K562 (cell line): ENCODE measurements at regions not wholly inside any gene's neighbourhood (a gene's known extent, or its start where the extent isn't known, plus 50 kb on each side); places are given as distances from the start of the nearest gene placed in this dataset.

Experiments
- GTF2B ChIP-seq: IDR thresholded peaks from 2 replicates; pipeline ENCODE4 v1.6.1; 2011; ENCODE audit not compliant: insufficient read length; ENCODE audit errors: extremely low read depth
- GTF2F1 ChIP-seq: IDR thresholded peaks from 2 replicates; pipeline ENCODE4 v1.6.1; 2011; ENCODE audit warnings: low read depth, low read length, improper control_type of control experiment
- MYBL2 ChIP-seq, 2 experiments: fragments of 450-650 bp in 1 of 2; sonication (generic) in 1 of 2; formaldehyde crosslinking in 1 of 2; IDR thresholded peaks; 2 replicates each; pipeline versions ENCODE4 v1.6.1 to v1.8.1; 2017 to 2022; ENCODE audit warnings: borderline replicate concordance in 1 of 2, inconsistent platforms in 1 of 2, low read depth in 1 of 2, mild to moderate bottlenecking in 1 of 2, missing genetic modification reagents in 1 of 2, moderate library complexity in 1 of 2
- NEUROD1 ChIP-seq: fragments of 150-350 bp; IDR thresholded peaks from 2 replicates; pipeline ENCODE4 v1.6.1; 2014; ENCODE audit warnings: borderline replicate concordance, low read length, low read depth; ENCODE audit not compliant: partially characterized antibody
- PATZ1 ChIP-seq: fragments of 250-450 bp; sonication (Bioruptor Pico); IDR thresholded peaks from 2 replicates; pipeline ENCODE4 v1.5.0; 2020; ENCODE audit warnings: mild to moderate bottlenecking, borderline replicate concordance
- PURB ChIP-seq: sonication (generic); formaldehyde crosslinking; IDR thresholded peaks from 2 replicates; pipeline ENCODE4 v1.9.0; 2021; ENCODE audit warnings: low read depth, mild to moderate bottlenecking, missing genetic modification reagents
- RBFOX2 ChIP-seq: fragments of 200-400 bp; formaldehyde crosslinking; IDR thresholded peaks from 2 replicates; pipeline ENCODE4 v1.6.1; 2017; ENCODE audit warnings: low read depth, mild to moderate bottlenecking, low read length, moderate library complexity
- UBTF ChIP-seq, 2 experiments: IDR thresholded peaks; 2 replicates each; pipeline ENCODE4 v1.6.1; 2012; ENCODE audit warnings: improper control_type of control experiment in 2 of 2, low read depth in 2 of 2, low read length in 2 of 2, borderline replicate concordance in 1 of 2
- ZFP36 ChIP-seq: fragments of 150-350 bp; IDR thresholded peaks from 2 replicates; pipeline ENCODE4 v1.6.1; 2018; ENCODE audit warnings: low read length, low read depth; ENCODE audit not compliant: partially characterized antibody

GRCh38 chr17:79349506-79350400 is 261.1 kb downstream of the RBFOX3 start (continued):
- TF ChIP-seq UBTF (IDR thresholded peaks at IDR 0.05; ENCODE audit: borderline replicate concordance in 1 of 2, low read depth in 2 of 2, low read length in 2 of 2) (no peak), PATZ1 (no peak), ZFP36 (no peak), NEUROD1 (no peak), PURB (CRISPR knock-in tag) (no peak), MYBL2 (IDR thresholded peaks at IDR 0.05; ENCODE audit: low read depth) (no peak), MYBL2 (CRISPR knock-in tag; IDR thresholded peaks at IDR 0.05; ENCODE audit: borderline replicate concordance) (no peak), GTF2B (no peak), GTF2F1 (no peak), RBFOX2 (no peak)
